Naive thymus-derived CD8-positive, alpha-beta T cell (primary cell): ENCODE measurements at regions not wholly inside any gene's neighbourhood (a gene's known extent, or its start where the extent isn't known, plus 50 kb on each side); places are given as distances from the start of the nearest gene placed in this dataset. TPM values are rescaled to one million over a fixed set of nuclear protein-coding genes. Genes with fewer than 3 reads are reported as not detected.

ENCODE experiments used
- ATAC-seq, 2 donors: fragments of 150-1000 bp; cut with Tn5 transposase in 1 of 2; sonication (Bioruptor Pico), chemical (Tn5 transposase) in 1 of 2; 1 replicate in 1 of 2; 2 replicates in 1 of 2; pipeline ENCODE4 v1.10.0; 2021; ENCODE audit warnings: mild to moderate bottlenecking in 2 of 2, moderate library complexity in 2 of 2
- POLR2A ChIA-PET: fragments of 350-600 bp; sonication (Branson Sonifier 250); formaldehyde crosslinking; loops from one replicate; lab custom pipeline; 2021; ENCODE audit warnings: antibody characterized with exemption; lab: Charles Lee
- DNase-seq, 10 donors: peaks; one replicate each; pipeline versions ENCODE4 v3.0.0 to v3.0.0-alpha.2; 2020 to 2022
- H3K27ac Mint-ChIP-seq, 10 donors: one replicate each; pipeline ENCODE4 v1.8.0; 2020 to 2022; ENCODE audit warnings: mild to moderate bottlenecking in 10 of 10, mixed read lengths in 10 of 10, moderate library complexity in 4 of 10, inconsistent platforms in 1 of 10
- H3K27me3 Mint-ChIP-seq, 5 donors: one replicate each; pipeline ENCODE4 v1.8.0; 2021 to 2022; ENCODE audit warnings: mixed read lengths in 5 of 5
- H3K36me3 Mint-ChIP-seq, 3 donors: one replicate each; pipeline ENCODE4 v1.8.0; 2020 to 2022; ENCODE audit warnings: mixed read lengths in 3 of 3, mild to moderate bottlenecking in 2 of 3, inconsistent platforms in 1 of 3
- H3K4me1 Mint-ChIP-seq, 4 donors: one replicate each; pipeline ENCODE4 v1.8.0; 2021 to 2022; ENCODE audit warnings: mixed read lengths in 4 of 4
- H3K4me3 Mint-ChIP-seq, 10 donors: one replicate each; pipeline ENCODE4 v1.8.0; 2020 to 2022; ENCODE audit warnings: mild to moderate bottlenecking in 10 of 10, mixed read lengths in 10 of 10, moderate library complexity in 6 of 10, inconsistent platforms in 1 of 10
- H3K9me3 Mint-ChIP-seq, 9 donors: one replicate each; pipeline ENCODE4 v1.8.0; 2020 to 2022; ENCODE audit warnings: mixed read lengths in 9 of 9, mild to moderate bottlenecking in 3 of 9, inconsistent platforms in 1 of 9, moderate library complexity in 1 of 9
- microRNA-seq: library from miRNA; unstranded; fragments of <30 nt; microRNA quantifications from one replicate; pipeline ENCODE4 v1.2.0, GENCODE V29; 2022; ENCODE audit warnings: borderline microRNAs expressed

- Mint-ChIP-seq H3K27ac (peak overlapping the region in 8 of 10 donors; percentile 16 to 98 (median 58)), H3K27me3 (no peaks in the 10 kb centered on the region), H3K4me3 (peak overlapping the region in 2 of 10 donors; percentile 0 to 25), H3K36me3 (peaks cover 0 to 12% (median 0%) of the 10 kb centered on the region in 3 donors), H3K4me1 (peaks cover 27 to 70% (median 50%) of the 10 kb centered on the region in 4 donors), H3K9me3 (no peaks in the 10 kb centered on the region)
- no peak for DNase-seq
- ATAC-seq = no peak
- POLR2A ChIA-PET = interaction anchor here (0.7 to 2.2 kb wide), 3 partner anchors 14 to 194 kb away, joined by 3 to 7 read pairs (median 3); no protein-coding TSS in a partner anchor
Measured at GRCh38 chr14:50057331-50057730, 59.0 kb downstream of the VCPKMT start.

GRCh38 chr14:50058113-50058512, 58.3 kb downstream of the VCPKMT start:
- ATAC-seq = no peak
- Mint-ChIP-seq H3K27ac (peak overlapping the region in 3 of 10 donors; percentile 59 to 98 (median 85)), H3K27me3 (no peaks in the 10 kb centered on the region), H3K4me1 (peaks cover 33 to 75% (median 58%) of the 10 kb centered on the region in 4 donors), H3K36me3 (peaks cover 0 to 6% (median 0%) of the 10 kb centered on the region in 3 donors), H3K4me3 (no peak overlapping the region), H3K9me3 (no peaks in the 10 kb centered on the region)
- DNase-seq = no peak
- POLR2A ChIA-PET = interaction anchor here (0.9 to 2.2 kb wide), 3 partner anchors 14 to 195 kb away, joined by 3 to 7 read pairs (median 3); no protein-coding TSS in a partner anchor

Small RNAs in the stretch of these regions (microRNA-seq; reads per million reads assigned to microRNA genes)
- gene MIR6076 = not detected
